CD4-positive, alpha-beta memory T cell (primary cell): ENCODE measurements at regions not wholly inside any gene's neighbourhood (a gene's known extent, or its start where the extent isn't known, plus 50 kb on each side); places are given as distances from the start of the nearest gene placed in this dataset.

Source experiments
- CTCF ChIA-PET: fragments of 350-600 bp; sonication (Branson Sonifier 250); formaldehyde crosslinking; loops from one replicate; lab custom pipeline; 2021; ENCODE audit warnings: inconsistent platforms; ENCODE audit not compliant: partially characterized antibody; lab: Charles Lee
- POLR2A ChIA-PET: fragments of 350-600 bp; sonication (Branson Sonifier 250); formaldehyde crosslinking; loops from one replicate; lab custom pipeline; 2021; ENCODE audit not compliant: partially characterized antibody; lab: Charles Lee
- DNase-seq, 5 donors: peaks; one replicate each; pipeline versions ENCODE4 v3.0.0 to v3.0.0-alpha.2; 2020 to 2022; ENCODE audit warnings: mixed read lengths in 1 of 5
- H3K27ac ChIP-seq: one replicate; pipeline ENCODE4 v1.7.0; 2013; ENCODE audit warnings: low read depth, low read length
- H3K27me3 ChIP-seq: 2 replicates; pipeline ENCODE4 v1.7.0; 2013; ENCODE audit warnings: mild to moderate bottlenecking, low read length, moderate library complexity; ENCODE audit not compliant: insufficient read depth
- H3K36me3 ChIP-seq: 2 replicates; pipeline ENCODE4 v1.7.0; 2013; ENCODE audit warnings: mild to moderate bottlenecking, low read length, moderate library complexity; ENCODE audit not compliant: insufficient read depth
- H3K4me1 ChIP-seq: 2 replicates; pipeline ENCODE4 v1.7.0; 2013; ENCODE audit warnings: mild to moderate bottlenecking, low read length, moderate library complexity; ENCODE audit not compliant: insufficient read depth
- H3K4me3 ChIP-seq, 2 donors: one replicate each; pipeline ENCODE4 v1.7.0; 2013; ENCODE audit warnings: low read length in 2 of 2, mild to moderate bottlenecking in 1 of 2
- H3K9me3 ChIP-seq, 2 donors: one replicate each; pipeline ENCODE4 v1.7.0; 2013; ENCODE audit warnings: low read length in 2 of 2, control low read depth in 1 of 2; ENCODE audit not compliant: control insufficient read depth in 1 of 2
- H3K27ac Mint-ChIP-seq, 7 donors: one replicate each; pipeline ENCODE4 v1.8.0; 2020 to 2021; ENCODE audit warnings: mixed read lengths in 7 of 7, mild to moderate bottlenecking in 6 of 7, inconsistent platforms in 3 of 7, moderate library complexity in 3 of 7
- H3K27me3 Mint-ChIP-seq, 2 donors: one replicate each; pipeline ENCODE4 v1.8.0; 2020 to 2021; ENCODE audit warnings: mixed read lengths in 2 of 2
- H3K36me3 Mint-ChIP-seq, 2 donors: one replicate each; pipeline ENCODE4 v1.8.0; 2020 to 2021; ENCODE audit warnings: mixed read lengths in 2 of 2, inconsistent platforms in 1 of 2, mild to moderate bottlenecking in 1 of 2
- H3K4me1 Mint-ChIP-seq, 4 donors: one replicate each; pipeline ENCODE4 v1.8.0; 2020 to 2021; ENCODE audit warnings: mixed read lengths in 4 of 4, mild to moderate bottlenecking in 1 of 4
- H3K4me3 Mint-ChIP-seq, 8 donors: one replicate each; pipeline ENCODE4 v1.8.0; 2020 to 2021; ENCODE audit warnings: mixed read lengths in 8 of 8, mild to moderate bottlenecking in 7 of 8, moderate library complexity in 6 of 8, inconsistent platforms in 3 of 8
- H3K9me3 Mint-ChIP-seq, 8 donors: one replicate each; pipeline ENCODE4 v1.8.0; 2020 to 2021; ENCODE audit warnings: mixed read lengths in 8 of 8, mild to moderate bottlenecking in 5 of 8, inconsistent platforms in 3 of 8, moderate library complexity in 1 of 8
- intact Hi-C: fragments of 100-400 bp; cut with micrococcal nuclease; formaldehyde crosslinking; loops from one replicate; pipeline ENCODE4 v1.15.1; 2023

- Histone ChIP-seq H3K9me3 (no peaks in the 10 kb centered on the region), H3K4me1 (peaks cover 14% of the 10 kb centered on the region), H3K4me3 (no peak overlapping the region), H3K27ac (no peak overlapping the region), H3K36me3 (no peaks in the 10 kb centered on the region), H3K27me3 (no peaks in the 10 kb centered on the region)
- ChIA-PET POLR2A (no interaction called here), CTCF (interaction anchor here (2.0 kb wide), 1 partner anchor 370 kb away, joined by 4 read pairs; no protein-coding TSS in a partner anchor)
- no peaks in the 10 kb centered on the region for H3K9me3 Mint-ChIP-seq
- no peaks in the 10 kb centered on the region for H3K36me3 Mint-ChIP-seq
- intact Hi-C loops: no loop called here
- H3K27ac Mint-ChIP-seq: peak overlapping the region in 3 of 7 donors; percentile 19 to 39 (median 32)
- no peak for DNase-seq
- no peak overlapping the region for H3K4me3 Mint-ChIP-seq
- no peaks in the 10 kb centered on the region for H3K27me3 Mint-ChIP-seq
- H3K4me1 Mint-ChIP-seq: peaks cover 11 to 36% (median 33%) of the 10 kb centered on the region in 4 donors
Measured at GRCh38 chr5:56640763-56641406, 174.5 kb upstream of the MAP3K1 start.

GRCh38 chr5:56639476-56639875, 175.9 kb upstream of the MAP3K1 start:
- no peaks in the 10 kb centered on the region for H3K27me3 Mint-ChIP-seq
- CTCF ChIA-PET: no interaction called here
- Histone ChIP-seq H3K27ac (peak overlapping the region; percentile 49), H3K27me3 (no peaks in the 10 kb centered on the region), H3K4me3 (no peak overlapping the region), H3K9me3 (no peaks in the 10 kb centered on the region), H3K36me3 (no peaks in the 10 kb centered on the region), H3K4me1 (peaks cover 14% of the 10 kb centered on the region)
- POLR2A ChIA-PET: no interaction called here
- H3K4me3 Mint-ChIP-seq: peak overlapping the region in 1 of 8 donors; percentile 38
- peak overlapping the region in 4 of 7 donors; percentile 16 to 99 (median 91) for H3K27ac Mint-ChIP-seq
- H3K9me3 Mint-ChIP-seq: no peaks in the 10 kb centered on the region
- no peak for DNase-seq
- H3K36me3 Mint-ChIP-seq: no peaks in the 10 kb centered on the region
- intact Hi-C loops: no loop called here
- peaks cover 11 to 33% (median 27%) of the 10 kb centered on the region in 4 donors for H3K4me1 Mint-ChIP-seq

DNA sequence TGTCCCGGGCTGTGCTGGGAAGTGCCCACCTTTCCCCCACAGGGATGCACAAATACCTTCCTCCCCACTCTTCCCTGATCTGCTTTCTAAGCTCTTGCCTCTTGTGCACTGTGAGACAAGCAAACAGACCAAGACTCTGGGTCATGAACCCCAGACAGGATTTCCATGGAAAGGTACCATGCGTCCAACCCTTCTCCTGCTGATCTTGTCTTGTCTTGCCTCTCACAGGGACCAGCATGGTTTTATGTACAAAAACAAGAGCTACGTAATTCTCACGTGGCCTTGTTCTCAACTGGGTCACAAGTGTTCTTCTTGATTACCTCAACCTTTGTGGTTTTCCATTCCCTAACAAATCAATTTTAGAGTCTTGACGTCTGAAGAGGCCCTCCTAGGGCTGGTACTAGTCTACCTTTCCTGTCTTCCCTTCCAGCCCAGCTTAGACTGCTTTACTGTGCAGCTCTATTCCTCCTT, 176.5 kb upstream of the MAP3K1 start:
- H3K4me3 ChIP-seq: no peak overlapping the region
- POLR2A ChIA-PET: interaction anchor here (0.9 kb wide), 1 partner anchor 48 kb away, joined by 3 read pairs; no protein-coding TSS in a partner anchor
- peaks cover 11 to 31% (median 26%) of the 10 kb centered on the region in 4 donors for H3K4me1 Mint-ChIP-seq
- CTCF ChIA-PET: interaction anchor here (0.9 kb wide), 1 partner anchor 24 kb away, joined by 3 read pairs; no protein-coding TSS in a partner anchor
- peak overlapping the region; percentile 49 for H3K27ac ChIP-seq
- DNase-seq: peak in 4 of 5 donors; percentile 9 to 49 (median 40)
- no peaks in the 10 kb centered on the region for H3K9me3 Mint-ChIP-seq
- H3K36me3 Mint-ChIP-seq: no peaks in the 10 kb centered on the region
- intact Hi-C loops: no loop called here
- no peaks in the 10 kb centered on the region for H3K9me3 ChIP-seq
- no peaks in the 10 kb centered on the region for H3K27me3 Mint-ChIP-seq
- no peaks in the 10 kb centered on the region for H3K27me3 ChIP-seq
- H3K4me1 ChIP-seq: peaks cover 14% of the 10 kb centered on the region
- H3K36me3 ChIP-seq: no peaks in the 10 kb centered on the region
- peak overlapping the region in 2 of 8 donors; percentile 2 to 49 for H3K4me3 Mint-ChIP-seq
- peak overlapping the region; percentile 25 to 99 (median 90) for H3K27ac Mint-ChIP-seq

DNA sequence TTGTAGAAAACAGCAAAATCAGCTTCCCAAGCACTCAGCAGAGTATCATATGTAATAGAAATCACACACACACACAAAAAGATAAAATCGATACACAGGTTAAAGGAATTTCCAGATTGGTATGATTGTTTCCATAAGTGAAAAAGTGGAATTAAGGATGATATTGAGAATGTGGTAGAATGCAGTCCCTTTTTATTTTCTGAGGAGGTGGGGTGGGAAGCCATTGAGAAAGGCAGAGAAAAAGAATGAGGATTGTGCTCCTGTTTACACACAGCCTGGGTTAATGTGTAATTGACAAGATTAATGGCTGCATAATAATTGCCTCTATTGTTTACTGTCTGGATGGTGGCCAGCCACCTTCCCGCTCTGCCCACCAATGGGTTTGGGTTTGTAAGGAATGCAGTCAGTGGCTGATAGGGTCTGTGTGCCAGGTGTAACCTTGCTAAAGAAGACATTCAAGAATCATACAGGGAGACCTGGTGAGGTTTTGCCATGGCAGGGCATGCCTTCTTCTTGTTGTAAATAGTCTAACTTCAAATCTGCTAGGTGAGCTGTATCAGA, 177.2 kb upstream of the MAP3K1 start:
- no peaks in the 10 kb centered on the region for H3K36me3 Mint-ChIP-seq
- H3K27ac Mint-ChIP-seq: peak overlapping the region in 6 of 7 donors; percentile 72 to 99 (median 90)
- peaks cover 11 to 31% (median 26%) of the 10 kb centered on the region in 4 donors for H3K4me1 Mint-ChIP-seq
- POLR2A ChIA-PET: interaction anchor here (0.9 kb wide), 2 partner anchors 48 to 181 kb away, joined by 3 read pairs; no protein-coding TSS in a partner anchor
- peaks cover 0 to 3% (median 0%) of the 10 kb centered on the region in 8 donors for H3K9me3 Mint-ChIP-seq
- Histone ChIP-seq H3K36me3 (no peaks in the 10 kb centered on the region), H3K27ac (peak overlapping the region; percentile 49), H3K4me3 (no peak overlapping the region), H3K9me3 (no peaks in the 10 kb centered on the region), H3K27me3 (no peaks in the 10 kb centered on the region), H3K4me1 (peaks cover 14% of the 10 kb centered on the region)
- no peak for DNase-seq
- intact Hi-C loops: no loop called here
- CTCF ChIA-PET: interaction anchor here (0.9 kb wide), 1 partner anchor 25 kb away, joined by 3 read pairs; no protein-coding TSS in a partner anchor
- H3K4me3 Mint-ChIP-seq: peak overlapping the region in 1 of 8 donors; percentile 4
- H3K27me3 Mint-ChIP-seq: no peaks in the 10 kb centered on the region

DNA sequence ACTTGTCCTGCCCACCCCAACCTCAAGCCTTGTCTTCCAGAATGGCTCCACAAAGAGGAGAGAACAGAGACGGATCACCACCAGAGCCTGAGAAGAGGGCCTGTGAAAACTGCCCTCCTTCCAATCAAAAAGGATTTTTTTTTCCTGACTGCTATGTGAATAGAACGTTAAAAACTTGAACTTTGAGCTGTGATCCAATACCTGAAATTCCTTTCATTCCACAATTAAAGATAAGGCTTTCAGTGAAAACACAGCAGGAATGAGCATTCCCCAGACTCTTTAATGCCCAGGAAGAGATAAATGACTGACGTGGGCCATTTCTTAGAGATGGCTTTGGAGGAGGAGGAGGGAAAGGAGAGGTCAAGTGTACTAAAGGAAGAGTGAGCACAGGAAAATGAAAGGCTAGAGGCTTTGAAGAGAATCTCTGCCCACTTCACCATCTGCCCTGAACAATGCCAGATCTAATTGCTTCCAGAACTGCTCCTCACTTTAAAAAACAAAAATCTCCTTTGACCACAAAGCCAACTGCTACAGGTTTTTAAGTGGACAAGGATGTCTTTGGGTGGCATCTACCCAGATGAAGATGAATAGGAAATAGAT, 177.9 kb upstream of the MAP3K1 start:
- H3K27me3 Mint-ChIP-seq: no peaks in the 10 kb centered on the region
- peak overlapping the region in 2 of 7 donors; percentile 32 to 99 for H3K27ac Mint-ChIP-seq
- no peak overlapping the region for H3K4me3 Mint-ChIP-seq
- H3K9me3 ChIP-seq: no peaks in the 10 kb centered on the region
- H3K4me1 ChIP-seq: peaks cover 14% of the 10 kb centered on the region
- H3K27me3 ChIP-seq: no peaks in the 10 kb centered on the region
- no peaks in the 10 kb centered on the region for H3K36me3 Mint-ChIP-seq
- ChIA-PET POLR2A (interaction anchor here (0.9 kb wide), 1 partner anchor 180 kb away, joined by 3 read pairs; no protein-coding TSS in a partner anchor), CTCF (interaction anchor here (1.0 kb wide), 1 partner anchor 99 kb away, joined by 3 read pairs; no protein-coding TSS in a partner anchor)
- H3K4me1 Mint-ChIP-seq: peaks cover 11 to 33% (median 26%) of the 10 kb centered on the region in 4 donors
- intact Hi-C loops: no loop called here
- H3K4me3 ChIP-seq: no peak overlapping the region
- H3K36me3 ChIP-seq: no peaks in the 10 kb centered on the region
- H3K9me3 Mint-ChIP-seq: peaks cover 0 to 3% (median 0%) of the 10 kb centered on the region in 8 donors
- no peak for DNase-seq
- H3K27ac ChIP-seq: no peak overlapping the region

DNA sequence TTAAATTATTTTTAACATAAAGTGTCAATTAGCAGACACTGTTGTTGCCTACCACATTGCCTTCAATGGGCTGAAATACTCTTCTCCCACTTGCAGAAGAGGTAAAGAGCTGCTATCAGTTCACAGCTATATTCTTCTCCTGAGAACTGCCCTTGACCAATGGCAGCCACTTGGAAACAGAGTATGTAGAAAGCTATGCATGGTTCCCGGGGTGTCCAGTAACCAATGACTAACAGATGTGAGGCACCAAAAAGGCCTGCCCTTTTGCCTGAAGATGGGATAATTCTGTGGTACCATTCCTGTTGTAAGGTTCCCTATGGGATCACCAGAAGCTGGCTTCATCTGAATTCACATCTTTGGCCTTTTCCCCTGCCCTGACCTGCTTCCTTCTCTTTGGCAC, 181.4 kb upstream of the MAP3K1 start:
- Histone ChIP-seq H3K27me3 (no peaks in the 10 kb centered on the region), H3K9me3 (no peaks in the 10 kb centered on the region), H3K36me3 (no peaks in the 10 kb centered on the region), H3K27ac (no peak overlapping the region), H3K4me1 (peaks cover 7% of the 10 kb centered on the region), H3K4me3 (no peak overlapping the region)
- no peak for DNase-seq
- H3K36me3 Mint-ChIP-seq: no peaks in the 10 kb centered on the region
- intact Hi-C loops: no loop called here
- no peak overlapping the region for H3K27ac Mint-ChIP-seq
- H3K27me3 Mint-ChIP-seq: no peaks in the 10 kb centered on the region
- CTCF ChIA-PET: interaction anchor here (1.0 to 1.8 kb wide), 2 partner anchors 19 to 205 kb away, joined by 3 to 4 read pairs; no protein-coding TSS in a partner anchor
- peaks cover 8 to 21% (median 18%) of the 10 kb centered on the region in 4 donors for H3K4me1 Mint-ChIP-seq
- POLR2A ChIA-PET: interaction anchor here (1.1 to 1.6 kb wide), 2 partner anchors 17 to 181 kb away, joined by 4 to 6 read pairs; partner anchors contain the start of gene MAP3K1
- peaks cover 0 to 8% (median 5%) of the 10 kb centered on the region in 8 donors for H3K9me3 Mint-ChIP-seq
- no peak overlapping the region for H3K4me3 Mint-ChIP-seq
